GM12878 (cell line): ENCODE measurements at regions not wholly inside any gene's neighbourhood (a gene's known extent, or its start where the extent isn't known, plus 50 kb on each side); places are given as distances from the start of the nearest gene placed in this dataset.

ENCODE experiments used
- ATAC-seq: fragments of 200-7000 bp; cut with Tn5 transposase; 3 replicates; pipeline ENCODE4 v1.9.1; 2020; ENCODE audit warnings: mild to moderate bottlenecking, moderate library complexity
- BruUV-seq: library from RNA; stranded (reverse); fragments of 400-500 nt; replicated peaks from 2 replicates; lab custom pipeline; 2021; lab: Mats Ljungman, UMichigan
- CTCF ChIA-PET: fragments of 300-600 bp; sonication (Branson Sonifier 250); formaldehyde crosslinking; extraction: SDS; loops from one replicate; lab custom pipeline; 2021; ENCODE audit warnings: inconsistent platforms; lab: Yijun Ruan, JAX
- POLR2A ChIA-PET: fragments of 350-600 bp; formaldehyde crosslinking; extraction: SDS; loops from one replicate; lab custom pipeline; 2021; ENCODE audit warnings: inconsistent platforms; lab: Charles Lee
- RAD21 ChIA-PET: fragments of 300-600 bp; sonication (Branson Sonifier 250); formaldehyde crosslinking; loops from one replicate; lab custom pipeline; 2023; ENCODE audit warnings: antibody characterized with exemption; ENCODE audit not compliant: unreplicated experiment; lab: Charles Lee
- SMC1A ChIA-PET: fragments of 300-600 bp; sonication (Branson Sonifier 250); formaldehyde crosslinking; loops from one replicate; lab custom pipeline; 2023; ENCODE audit not compliant: unreplicated experiment, uncharacterized antibody; lab: Charles Lee
- DNase-seq: peaks from one replicate; pipeline ENCODE4 v3.0.0-alpha.2; 2011; ENCODE audit warnings: low read depth, low spot score
- FAIRE-seq: peaks from 3 replicates; lab custom pipeline; 2011; peaks lifted over from hg19 to GRCh38; lab: Jason Lieb, UNC
- H2AFZ ChIP-seq: 2 replicates; pipeline ENCODE4 v1.6.0; 2011; ENCODE audit warnings: low read depth, low read length, control low read depth; ENCODE audit not compliant: control insufficient read depth
- H3K27ac ChIP-seq: 2 replicates; pipeline ENCODE4 v1.5.1; 2011; ENCODE audit warnings: control low read depth; ENCODE audit not compliant: control insufficient read depth, insufficient read depth
- H3K27me3 ChIP-seq, 2 experiments: replicated peaks in 1 of 2; 2 replicates each; pipeline versions ENCODE4 v1.6.0 to v1.6.1; 2011; ENCODE audit warnings: low read length in 1 of 2; ENCODE audit not compliant: control insufficient read depth in 2 of 2, insufficient read depth in 2 of 2
- H3K36me3 ChIP-seq, 2 experiments: 2 replicates each; pipeline ENCODE4 v1.5.1; 2011; ENCODE audit warnings: low read length in 1 of 2; ENCODE audit not compliant: control insufficient read depth in 2 of 2, insufficient read depth in 2 of 2
- H3K4me1 ChIP-seq: 2 replicates; pipeline ENCODE4 v1.6.1; 2011; ENCODE audit warnings: mild to moderate bottlenecking, low read length, moderate library complexity, mixed read lengths; ENCODE audit not compliant: control insufficient read depth, insufficient read depth
- H3K4me2 ChIP-seq: 2 replicates; pipeline ENCODE4 v1.6.0; 2011; ENCODE audit warnings: control low read depth; ENCODE audit not compliant: control insufficient read depth, insufficient read depth
- H3K4me3 ChIP-seq: fragments of 200-600 bp; sonication (generic); 2 replicates; pipeline ENCODE4 v1.5.1; 2016
- H3K79me2 ChIP-seq: 2 replicates; pipeline ENCODE4 v1.6.0; 2011; ENCODE audit warnings: low read length; ENCODE audit not compliant: control insufficient read depth, insufficient read depth
- H3K9ac ChIP-seq: 2 replicates; pipeline ENCODE4 v1.8.0; 2011; ENCODE audit warnings: low read length, control low read depth, mixed read lengths; ENCODE audit not compliant: control insufficient read depth, insufficient read depth
- H3K9me3 ChIP-seq: replicated peaks from 3 replicates; pipeline ENCODE4 v1.5.1; 2011; ENCODE audit warnings: mild to moderate bottlenecking, low read length; ENCODE audit not compliant: control insufficient read depth, insufficient read depth
- H4K20me1 ChIP-seq: 2 replicates; pipeline ENCODE4 v1.6.0; 2011; ENCODE audit not compliant: control insufficient read depth, insufficient read depth
- BCL11A ChIP-seq: IDR thresholded peaks from 2 replicates; pipeline ENCODE4 v1.6.1; 2011; ENCODE audit warnings: low read depth, low read length
- CBFB ChIP-seq: IDR thresholded peaks from 2 replicates; pipeline ENCODE4 v1.6.1; 2016; ENCODE audit warnings: antibody characterized with exemption, low read depth
- HCFC1 ChIP-seq: fragments of 150-350 bp; IDR thresholded peaks from 2 replicates; pipeline ENCODE4 v1.6.1; 2014; ENCODE audit warnings: low read length
- KAT2A ChIP-seq: conservative IDR thresholded peaks from 2 replicates; pipeline ENCODE4 v1.6.1; 2011; ENCODE audit warnings: low read depth, low read length; ENCODE audit not compliant: control insufficient read depth
- KDM1A ChIP-seq: fragments of 200-600 bp; sonication (generic); IDR thresholded peaks from 2 replicates; pipeline ENCODE4 v1.6.1; 2016; ENCODE audit warnings: borderline replicate concordance
- MLLT1 ChIP-seq: fragments of 450-650 bp; IDR thresholded peaks from 2 replicates; pipeline ENCODE4 v1.6.1; 2016; ENCODE audit warnings: mild to moderate bottlenecking
- NFIC ChIP-seq: IDR thresholded peaks from 2 replicates; pipeline ENCODE4 v1.6.1; 2012; ENCODE audit warnings: low read depth, mild to moderate bottlenecking, inconsistent platforms, low read length, moderate library complexity
- POLR2AphosphoS5 ChIP-seq: IDR thresholded peaks from 2 replicates; pipeline ENCODE4 v1.6.1; 2011; ENCODE audit warnings: mild to moderate bottlenecking, low read length, inconsistent platforms
- RAD51 ChIP-seq: fragments of 450-650 bp; IDR thresholded peaks from 2 replicates; pipeline ENCODE4 v1.6.1; 2016; ENCODE audit warnings: moderate library complexity, mild to moderate bottlenecking, inconsistent platforms
- RELA ChIP-seq: fragments of 450-650 bp; IDR thresholded peaks from 2 replicates; pipeline ENCODE4 v1.8.0; 2014; ENCODE audit warnings: borderline replicate concordance; ENCODE audit not compliant: partially characterized antibody
- RELB ChIP-seq: fragments of 450-650 bp; IDR thresholded peaks from 2 replicates; pipeline ENCODE4 v1.6.1; 2017; ENCODE audit warnings: low read depth, mild to moderate bottlenecking, moderate library complexity
- SMC3 ChIP-seq: IDR thresholded peaks from 2 replicates; pipeline ENCODE4 v1.6.1; 2011; ENCODE audit warnings: low read length, improper control_type of control experiment, borderline replicate concordance
- SREBF2 ChIP-seq: IDR thresholded peaks from 2 replicates; pipeline ENCODE4 v1.6.1; 2012; ENCODE audit warnings: mild to moderate bottlenecking, low read length
- SRF ChIP-seq, 2 experiments: IDR thresholded peaks; 2 replicates each; pipeline ENCODE4 v1.6.1; 2011; ENCODE audit warnings: low read depth in 2 of 2, low read length in 2 of 2, mild to moderate bottlenecking in 1 of 2, moderate library complexity in 1 of 2
- STAT1 ChIP-seq: fragments of 450-650 bp; conservative IDR thresholded peaks from 2 replicates; pipeline ENCODE4 v1.6.1; 2014; ENCODE audit warnings: antibody characterized with exemption, mild to moderate bottlenecking
- TCF3 ChIP-seq: IDR thresholded peaks from 2 replicates; pipeline ENCODE4 v1.6.1; 2012; ENCODE audit warnings: low read depth, mild to moderate bottlenecking, low read length, borderline replicate concordance; ENCODE audit not compliant: insufficient read depth
- ZNF207 ChIP-seq: fragments of 450-650 bp; IDR thresholded peaks from 2 replicates; pipeline ENCODE4 v1.6.1; 2014; ENCODE audit warnings: antibody characterized with exemption, mild to moderate bottlenecking, borderline replicate concordance
- ZSCAN29 ChIP-seq: fragments of 450-650 bp; IDR thresholded peaks from 2 replicates; pipeline ENCODE4 v1.6.1; 2017; ENCODE audit warnings: mild to moderate bottlenecking, moderate library complexity
- WGBS: methylation state at CpG from one replicate; pipeline ENCODE4 v1.1.6; 2016; ENCODE audit warnings: low lambda C conversion rate; ENCODE audit not compliant: insufficient replicate concordance, insufficient coverage; ENCODE audit errors: missing lambda C conversion rate; 5-methylcytosine and 5-hydroxymethylcytosine counted together
- in situ Hi-C: fragments of 300-500 bp; cut with MboI; formaldehyde crosslinking; loops from 9 replicates; pipeline ENCODE4 v1.14.3; 2018; ENCODE audit warnings: mixed read lengths
- intact Hi-C: fragments of 100-400 bp; cut with micrococcal nuclease; formaldehyde crosslinking; loops from one replicate; pipeline ENCODE4 v1.14.2; 2022; ENCODE audit not compliant: unreplicated experiment

GRCh38 chr20:61015602-61016001 is 236.5 kb upstream of the CDH4 start:
- Histone ChIP-seq H3K27me3 (no peaks in the 10 kb centered on the region), H3K9me3 (no peaks in the 10 kb centered on the region; the same call in 2 of the 3 replicates), H3K36me3 (no peaks in the 10 kb centered on the region), H3K4me1 (no peaks in the 10 kb centered on the region), H2AFZ (no peak overlapping the region), H4K20me1 (no peaks in the 10 kb centered on the region), H3K79me2 (no peaks in the 10 kb centered on the region), H3K9ac (no peak overlapping the region), H3K4me3 (no peak overlapping the region), H3K27ac (no peak overlapping the region), H3K4me2 (no peak overlapping the region)
- intact Hi-C loops, result no loop called here
- ChIA-PET RAD21 (no interaction called here), SMC1A (no interaction called here), POLR2A (no interaction called here), CTCF (no interaction called here)
- no peak for ATAC-seq
- no peak for FAIRE-seq
- BruUV-seq, result no TSS peak
- in situ Hi-C loops, result no loop called here
- 26% methylated on average over 6 of the region's 6 CpGs for WGBS
- TF ChIP-seq ZSCAN29 (no peak), CBFB (no peak), RAD51 (no peak), TCF3 (no peak), RELA (no peak), POLR2AphosphoS5 (no peak), MLLT1 (no peak), BCL11A (no peak), ZNF207 (no peak), RELB (no peak), SRF (IDR thresholded peaks at IDR 0.05; ENCODE audit: low read depth in 2 of 2, low read length in 2 of 2) (no peak), KDM1A (no peak), STAT1 (no peak), NFIC (no peak), KAT2A (no peak), SMC3 (no peak), SREBF2 (no peak), HCFC1 (no peak)
- no peak for DNase-seq
